ENCODE measurements at regions not wholly inside any gene's neighbourhood (a gene's known extent, or its start where the extent isn't known, plus 50 kb on each side); places are given as distances from the start of the nearest gene placed in this dataset.

GRCh38 chr12:124488520-124488919 lies 78.9 kb downstream of the NCOR2 start:
- no peak for ATAC-seq (ENCODE audit: insufficient read depth, low read depth)
- Histone ChIP-seq H3K9ac (ENCODE audit: low read depth, low read length) (no peak overlapping the region), H3K4me3 (ENCODE audit: low read depth in 1 of 2, low read length in 2 of 2) (no peak overlapping the region), H3K4me2 (ENCODE audit: insufficient read depth, low read length) (no peak overlapping the region), H2AFZ (ENCODE audit: low read depth, low read length) (no peak overlapping the region), H3K27ac (ENCODE audit: low read length) (no peak overlapping the region), H3K79me2 (ENCODE audit: insufficient read depth, low read length) (peaks cover 52% of the 10 kb centered on the region), H4K20me1 (ENCODE audit: insufficient read depth, low read length) (peaks cover 90% of the 10 kb centered on the region), H3K36me3 (ENCODE audit: insufficient read depth, low read length) (peaks cover 70% of the 10 kb centered on the region), H3K4me1 (ENCODE audit: insufficient read depth, low read length) (no peaks in the 10 kb centered on the region), H3K9me3 (ENCODE audit: insufficient read depth, low read length, severe bottlenecking) (no peaks in the 10 kb centered on the region), H3K27me3 (ENCODE audit: insufficient read depth, low read length, poor library complexity) (no peaks in the 10 kb centered on the region)
- DNase-seq = no peak
- TF ChIP-seq EZH2 (IDR thresholded peaks at IDR 0.05; ENCODE audit: borderline replicate concordance, low read depth, low read length, severe bottlenecking) = no peak
- no peak for TF ChIP-seq CTCF (IDR thresholded peaks at IDR 0.05; ENCODE audit: borderline replicate concordance, extremely low read depth, low read length, poor library complexity, severe bottlenecking)

- no peak for ATAC-seq (ENCODE audit: insufficient read depth, low read depth)
- Histone ChIP-seq H4K20me1 (ENCODE audit: insufficient read depth, low read length) (peaks cover 87% of the 10 kb centered on the region), H3K79me2 (ENCODE audit: insufficient read depth, low read length) (peaks cover 46% of the 10 kb centered on the region)
These were observed 79.6 kb downstream of the NCOR2 start for GRCh38 chr12:124487834-124488165.

GRCh38 chr12:124487066-124487833 lies 80.2 kb downstream of the NCOR2 start:
- TF ChIP-seq CTCF (IDR thresholded peaks at IDR 0.05; ENCODE audit: borderline replicate concordance, extremely low read depth, low read length, poor library complexity, severe bottlenecking) (no peak), EZH2 (IDR thresholded peaks at IDR 0.05; ENCODE audit: borderline replicate concordance, low read depth, low read length, severe bottlenecking) (no peak)
- Histone ChIP-seq H4K20me1 (ENCODE audit: insufficient read depth, low read length) (peaks cover 87% of the 10 kb centered on the region), H3K9me3 (ENCODE audit: insufficient read depth, low read length, severe bottlenecking) (no peaks in the 10 kb centered on the region), H3K27me3 (ENCODE audit: insufficient read depth, low read length, poor library complexity) (no peaks in the 10 kb centered on the region), H3K9ac (ENCODE audit: low read depth, low read length) (no peak overlapping the region), H3K4me1 (ENCODE audit: insufficient read depth, low read length) (no peaks in the 10 kb centered on the region), H2AFZ (ENCODE audit: low read depth, low read length) (no peak overlapping the region), H3K79me2 (ENCODE audit: insufficient read depth, low read length) (peaks cover 41% of the 10 kb centered on the region), H3K36me3 (ENCODE audit: insufficient read depth, low read length) (peaks cover 70% of the 10 kb centered on the region), H3K27ac (ENCODE audit: low read length) (no peak overlapping the region), H3K4me3 (ENCODE audit: low read depth in 1 of 2, low read length in 2 of 2) (no peak overlapping the region), H3K4me2 (ENCODE audit: insufficient read depth, low read length) (no peak overlapping the region)
- ATAC-seq (ENCODE audit: insufficient read depth, low read depth) (no peak), DNase-seq (no peak)

More at GRCh38 chr12:124487834-124488165, 79.6 kb downstream of the NCOR2 start:
- H3K4me1 ChIP-seq (ENCODE audit: insufficient read depth, low read length) = no peaks in the 10 kb centered on the region
- no peaks in the 10 kb centered on the region for H3K9me3 ChIP-seq (ENCODE audit: insufficient read depth, low read length, severe bottlenecking)
- no peak for DNase-seq
- no peak overlapping the region for H3K4me3 ChIP-seq (ENCODE audit: low read depth in 1 of 2, low read length in 2 of 2)
- TF ChIP-seq EZH2 (IDR thresholded peaks at IDR 0.05; ENCODE audit: borderline replicate concordance, low read depth, low read length, severe bottlenecking) = no peak
- no peak for TF ChIP-seq CTCF (IDR thresholded peaks at IDR 0.05; ENCODE audit: borderline replicate concordance, extremely low read depth, low read length, poor library complexity, severe bottlenecking)
- H3K4me2 ChIP-seq (ENCODE audit: insufficient read depth, low read length) = no peak overlapping the region
- no peak overlapping the region for H2AFZ ChIP-seq (ENCODE audit: low read depth, low read length)
- peaks cover 70% of the 10 kb centered on the region for H3K36me3 ChIP-seq (ENCODE audit: insufficient read depth, low read length)
- H3K9ac ChIP-seq (ENCODE audit: low read depth, low read length) = no peak overlapping the region
- H3K27me3 ChIP-seq (ENCODE audit: insufficient read depth, low read length, poor library complexity) = no peaks in the 10 kb centered on the region
- no peak overlapping the region for H3K27ac ChIP-seq (ENCODE audit: low read length)
